HL-60 (cell line): ENCODE measurements at regions not wholly inside any gene's neighbourhood (a gene's known extent, or its start where the extent isn't known, plus 50 kb on each side); places are given as distances from the start of the nearest gene placed in this dataset.

Source experiments
- DNase-seq, 2 experiments: peaks; one replicate each; pipeline ENCODE4 v3.0.0-alpha.2; 2010 to 2020; ENCODE audit warnings: low read depth in 1 of 2, low spot score in 1 of 2
- H3K27ac ChIP-seq: fragments of 250-450 bp; sonication (Bioruptor Pico); replicated peaks from 2 replicates; pipeline ENCODE4 v1.5.1; 2020; ENCODE audit warnings: mild to moderate bottlenecking, moderate library complexity
- H3K27me3 ChIP-seq: fragments of 250-450 bp; sonication (Bioruptor Pico); 2 replicates; pipeline ENCODE4 v1.5.1; 2021; ENCODE audit warnings: mild to moderate bottlenecking, moderate library complexity; ENCODE audit not compliant: insufficient read depth, poor library complexity, severe bottlenecking
- H3K4me3 ChIP-seq: replicated peaks from 2 replicates; pipeline ENCODE4 v1.5.1; 2011; ENCODE audit warnings: mild to moderate bottlenecking, control low read depth, low read length; ENCODE audit not compliant: insufficient read depth
- GABPA ChIP-seq: IDR thresholded peaks from 2 replicates; pipeline ENCODE4 v1.6.1; 2012; ENCODE audit warnings: low read depth
- POLR2AphosphoS5 ChIP-seq: IDR thresholded peaks from 2 replicates; pipeline ENCODE4 v1.6.1; 2012; ENCODE audit warnings: low read depth
- REST ChIP-seq: IDR thresholded peaks from 2 replicates; pipeline ENCODE4 v1.6.1; 2012; ENCODE audit warnings: low read depth; ENCODE audit not compliant: insufficient replicate concordance
- SPI1 ChIP-seq: IDR thresholded peaks from 2 replicates; pipeline ENCODE4 v1.6.1; 2012; ENCODE audit warnings: low read depth, mild to moderate bottlenecking, borderline replicate concordance
- TF ChIP-seq, protein P1 (sequence below): IDR thresholded peaks from one replicate; pipeline ENCODE4 v1.5.1; 2011; ENCODE audit warnings: low read length, control low read depth, inconsistent platforms; ENCODE audit not compliant: insufficient read depth

GRCh38 chr10:44471410-44471809 lies 86.5 kb upstream of the CXCL12 start:
- DNase-seq, result no peak
- TF ChIP-seq REST (no peak), GABPA (no peak)
- TF ChIP-seq, protein P1, sequence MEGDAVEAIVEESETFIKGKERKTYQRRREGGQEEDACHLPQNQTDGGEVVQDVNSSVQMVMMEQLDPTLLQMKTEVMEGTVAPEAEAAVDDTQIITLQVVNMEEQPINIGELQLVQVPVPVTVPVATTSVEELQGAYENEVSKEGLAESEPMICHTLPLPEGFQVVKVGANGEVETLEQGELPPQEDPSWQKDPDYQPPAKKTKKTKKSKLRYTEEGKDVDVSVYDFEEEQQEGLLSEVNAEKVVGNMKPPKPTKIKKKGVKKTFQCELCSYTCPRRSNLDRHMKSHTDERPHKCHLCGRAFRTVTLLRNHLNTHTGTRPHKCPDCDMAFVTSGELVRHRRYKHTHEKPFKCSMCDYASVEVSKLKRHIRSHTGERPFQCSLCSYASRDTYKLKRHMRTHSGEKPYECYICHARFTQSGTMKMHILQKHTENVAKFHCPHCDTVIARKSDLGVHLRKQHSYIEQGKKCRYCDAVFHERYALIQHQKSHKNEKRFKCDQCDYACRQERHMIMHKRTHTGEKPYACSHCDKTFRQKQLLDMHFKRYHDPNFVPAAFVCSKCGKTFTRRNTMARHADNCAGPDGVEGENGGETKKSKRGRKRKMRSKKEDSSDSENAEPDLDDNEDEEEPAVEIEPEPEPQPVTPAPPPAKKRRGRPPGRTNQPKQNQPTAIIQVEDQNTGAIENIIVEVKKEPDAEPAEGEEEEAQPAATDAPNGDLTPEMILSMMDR, result no peak
- H3K27ac ChIP-seq, result no peak overlapping the region
- no peaks in the 10 kb centered on the region for H3K27me3 ChIP-seq
- no peak overlapping the region for H3K4me3 ChIP-seq

- H3K27me3 ChIP-seq, result no peaks in the 10 kb centered on the region
- no peak overlapping the region for H3K4me3 ChIP-seq
- H3K27ac ChIP-seq, result no peak overlapping the region
- no peak for DNase-seq
- no peak for TF ChIP-seq SPI1
Observed at GRCh38 chr10:44473146-44473545, 88.2 kb upstream of the CXCL12 start.

DNA sequence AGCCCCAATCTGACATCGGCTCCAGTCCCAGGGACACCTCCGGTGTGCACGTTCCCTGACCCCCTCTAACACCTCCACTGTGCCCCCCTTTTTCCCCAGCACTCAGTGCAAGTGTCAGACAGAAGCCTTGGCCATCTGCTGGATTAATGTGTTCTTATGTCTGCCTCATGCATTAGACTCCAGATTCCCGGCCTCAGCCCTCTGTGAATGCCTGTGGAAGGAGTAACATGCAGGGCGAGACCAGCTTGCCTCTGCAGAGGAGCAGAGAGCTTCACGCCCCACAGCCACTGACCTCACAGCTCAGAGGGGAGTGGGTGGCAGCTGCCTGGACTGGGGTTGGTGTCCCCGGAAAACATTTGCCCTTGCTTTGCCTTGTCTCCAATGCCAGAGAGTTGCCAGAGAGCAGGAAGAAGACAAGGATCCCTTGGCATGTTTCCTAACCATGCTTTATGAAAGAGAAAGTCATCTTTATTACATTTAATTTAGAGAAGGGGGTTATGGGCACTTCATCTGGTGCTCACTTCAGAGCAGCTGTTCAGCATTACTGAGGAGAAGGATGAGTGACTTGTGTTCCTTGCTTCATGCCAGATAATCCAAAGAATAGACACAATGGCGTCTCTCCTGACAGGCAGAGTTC lies 91.6 kb upstream of the CXCL12 start:
- H3K27ac ChIP-seq, result no peak overlapping the region
- no peaks in the 10 kb centered on the region for H3K27me3 ChIP-seq
- DNase-seq, result no peak
- TF ChIP-seq GABPA, result no peak
- no peak for TF ChIP-seq SPI1
- H3K4me3 ChIP-seq, result no peak overlapping the region

DNA sequence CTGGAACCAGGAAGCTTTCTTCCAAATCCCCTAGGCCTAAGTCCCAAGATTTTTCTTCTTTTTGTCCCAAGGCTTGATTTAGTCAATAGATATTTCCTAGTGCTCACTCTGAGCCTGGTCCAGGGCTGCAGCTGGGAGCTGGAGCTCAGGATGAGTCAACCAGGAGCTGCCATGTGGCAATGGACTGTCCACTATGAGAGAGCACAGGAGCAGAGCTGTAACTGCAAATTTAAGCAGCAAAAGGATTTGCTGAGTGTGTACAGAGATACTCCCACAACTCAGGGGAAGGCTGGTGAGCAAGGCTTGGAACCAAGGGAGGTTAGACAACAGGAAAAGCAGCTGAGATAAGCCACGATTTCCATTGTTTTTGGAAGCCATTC lies 92.1 kb upstream of the CXCL12 start:
- DNase-seq, result no peak
- H3K4me3 ChIP-seq, result no peak overlapping the region
- H3K27ac ChIP-seq, result no peak overlapping the region
- no peaks in the 10 kb centered on the region for H3K27me3 ChIP-seq
- TF ChIP-seq SPI1, result no peak
- TF ChIP-seq, protein P1, result no peak
- TF ChIP-seq GABPA, result no peak
- TF ChIP-seq POLR2AphosphoS5, result no peak
- TF ChIP-seq REST, result no peak

DNA sequence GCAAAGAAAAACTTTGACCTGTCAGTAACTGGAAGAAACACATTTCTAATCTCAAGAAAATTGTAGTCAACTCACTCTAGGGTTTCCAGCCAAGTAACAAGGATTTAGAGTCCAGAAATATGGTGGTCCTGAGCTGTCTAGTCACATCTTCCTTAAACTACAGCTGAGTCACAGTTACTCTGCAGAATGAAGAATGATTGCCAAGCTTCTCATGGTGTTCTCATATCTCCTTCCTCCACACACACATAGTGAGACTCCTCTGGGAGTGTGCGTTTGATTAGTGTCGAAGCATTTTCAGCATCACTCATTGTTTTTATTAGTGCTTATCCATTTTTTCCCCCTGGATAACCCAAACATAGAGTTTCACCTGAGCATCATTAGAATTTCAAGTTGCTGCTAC lies 93.1 kb upstream of the CXCL12 start:
- Histone ChIP-seq H3K27ac (no peak overlapping the region), H3K4me3 (no peak overlapping the region), H3K27me3 (no peaks in the 10 kb centered on the region)
- TF ChIP-seq POLR2AphosphoS5 (no peak), REST (no peak), GABPA (no peak), SPI1 (no peak)
- TF ChIP-seq, protein P1, result no peak
- DNase-seq, result no peak
